Epithelial cell of esophagus (primary cell): ENCODE measurements at regions not wholly inside any gene's neighbourhood (a gene's known extent, or its start where the extent isn't known, plus 50 kb on each side); places are given as distances from the start of the nearest gene placed in this dataset.

Source experiments
- DNase-seq: peaks from one replicate; pipeline ENCODE4 v3.0.0; 2010; ENCODE audit warnings: low read depth
- H3K4me3 ChIP-seq: 2 replicates; pipeline ENCODE4 v1.5.1; 2011; ENCODE audit warnings: mild to moderate bottlenecking, low read length, control low read depth
- CTCF ChIP-seq: IDR thresholded peaks from 2 replicates; pipeline ENCODE4 v1.5.1; 2011; ENCODE audit warnings: low read depth, mild to moderate bottlenecking, low read length, control low read depth, inconsistent platforms; ENCODE audit not compliant: insufficient read depth; ENCODE audit errors: missing control alignments

GRCh38 chr6:47936820-47937219, 155.0 kb downstream of the OPN5 start:
- no peak for DNase-seq
- H3K4me3 ChIP-seq = no peak overlapping the region
- TF ChIP-seq CTCF = no peak

GRCh38 chr6:47934023-47934422, 152.2 kb downstream of the OPN5 start:
- DNase-seq = no peak
- no peak for TF ChIP-seq CTCF

GRCh38 chr6:47932575-47932974, 150.7 kb downstream of the OPN5 start:
- H3K4me3 ChIP-seq = no peak overlapping the region
- DNase-seq = no peak
- no peak for TF ChIP-seq CTCF

More at GRCh38 chr6:47934023-47934422, 152.2 kb downstream of the OPN5 start:
- no peak overlapping the region for H3K4me3 ChIP-seq

GRCh38 chr6:47924001-47924400, 142.2 kb downstream of the OPN5 start:
- H3K4me3 ChIP-seq = no peak overlapping the region
- TF ChIP-seq CTCF = no peak
- DNase-seq = no peak

GRCh38 chr6:47922391-47922790, 140.6 kb downstream of the OPN5 start:
- H3K4me3 ChIP-seq = no peak overlapping the region
- no peak for TF ChIP-seq CTCF

GRCh38 chr6:47919875-47920274, 138.0 kb downstream of the OPN5 start:
- no peak for TF ChIP-seq CTCF
- H3K4me3 ChIP-seq = no peak overlapping the region
- no peak for DNase-seq

More at GRCh38 chr6:47922391-47922790, 140.6 kb downstream of the OPN5 start:
- no peak for DNase-seq

- H3K4me3 ChIP-seq = no peak overlapping the region
- no peak for DNase-seq
- TF ChIP-seq CTCF = no peak
These were observed 136.0 kb downstream of the OPN5 start for GRCh38 chr6:47917811-47918210.
